GM21360 (cell line): ENCODE measurements at regions not wholly inside any gene's neighbourhood (a gene's known extent, or its start where the extent isn't known, plus 50 kb on each side); places are given as distances from the start of the nearest gene placed in this dataset.

Source experiments
- ATAC-seq: cut with Tn5 transposase; IDR thresholded peaks from one replicate; pipeline ENCODE4 v1.9.1; 2021; ENCODE audit warnings: mild to moderate bottlenecking, moderate library complexity; ENCODE audit not compliant: unreplicated experiment

DNA sequence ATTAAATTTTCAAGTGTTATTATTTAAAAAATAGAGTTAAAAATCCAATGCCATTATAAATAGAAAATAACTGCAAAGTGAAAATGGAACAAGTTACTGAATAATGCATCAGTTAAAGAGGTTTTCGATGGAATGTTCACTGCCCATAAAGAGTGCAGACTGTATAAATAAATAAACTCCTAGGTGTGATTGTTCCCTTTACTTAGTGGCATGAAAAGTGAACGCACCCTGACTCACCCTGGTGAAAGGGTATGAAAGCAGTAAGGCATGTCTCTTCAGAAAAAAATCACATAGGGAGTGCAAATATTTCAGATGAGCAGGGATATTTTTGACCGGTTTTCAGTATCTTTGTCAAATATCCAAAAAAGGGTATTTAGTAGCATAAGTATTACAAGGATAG, 387.8 kb downstream of the DCAF12L2 start:
- ATAC-seq = no peak

DNA sequence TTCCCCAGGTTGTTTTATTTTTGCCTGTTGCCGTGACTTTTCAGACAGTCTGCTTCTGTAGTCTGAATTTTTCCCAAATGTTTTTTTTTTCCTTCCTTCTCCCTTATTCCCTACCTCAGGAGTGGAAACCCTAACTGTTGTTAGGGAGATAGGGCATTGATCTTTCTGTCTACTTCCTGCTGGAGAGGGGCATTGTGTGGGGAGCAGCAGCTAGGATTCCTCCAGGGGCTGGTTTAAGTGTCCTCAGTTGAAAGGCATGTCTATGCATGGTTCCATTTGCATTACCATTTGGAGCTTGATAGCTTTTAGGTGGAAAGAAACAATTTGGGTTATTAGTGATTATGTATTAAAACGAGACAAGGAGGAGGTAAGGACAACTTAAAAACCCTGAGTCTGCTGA, 383.9 kb downstream of the DCAF12L2 start:
- ATAC-seq = no peak

DNA sequence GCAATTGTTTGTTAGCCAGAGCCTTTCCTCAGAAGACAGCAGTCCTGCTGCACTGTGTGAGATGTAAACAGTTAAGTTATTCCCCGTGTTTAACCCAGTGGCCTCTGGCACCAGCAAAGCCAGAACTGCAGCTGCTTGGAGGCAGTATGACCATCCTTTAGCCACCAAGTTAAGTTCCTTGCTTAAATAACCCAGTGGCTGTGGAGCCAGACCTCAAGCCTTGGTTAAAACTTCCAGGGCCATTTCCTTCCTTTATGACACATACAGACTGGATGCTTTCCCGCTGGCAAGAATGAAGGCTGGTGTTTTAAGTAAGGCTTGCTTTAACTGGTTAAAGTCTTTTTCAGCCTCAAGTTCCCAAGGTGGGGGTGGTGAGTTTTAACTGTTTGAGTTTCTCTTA, 379.8 kb downstream of the DCAF12L2 start:
- ATAC-seq = no peak

DNA sequence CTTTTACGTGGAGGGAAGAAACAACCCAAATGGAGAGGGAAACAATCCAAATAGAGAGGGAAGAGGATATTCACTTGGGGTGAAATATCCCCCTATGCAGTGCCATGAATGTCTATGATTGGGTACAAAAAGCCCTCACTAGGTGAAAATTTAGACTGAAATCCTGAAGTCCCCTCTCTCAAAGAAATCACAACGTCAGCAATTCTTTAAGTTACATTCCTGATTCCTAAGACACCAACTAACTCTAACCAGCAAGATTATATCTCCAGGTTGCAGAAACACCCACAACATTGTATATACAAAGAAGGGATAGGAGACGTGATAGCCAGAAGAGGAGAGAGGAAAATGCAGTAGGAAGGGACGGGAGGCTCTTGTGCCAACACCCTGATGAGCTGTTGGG, 374.3 kb downstream of the DCAF12L2 start:
- no peak for ATAC-seq

DNA sequence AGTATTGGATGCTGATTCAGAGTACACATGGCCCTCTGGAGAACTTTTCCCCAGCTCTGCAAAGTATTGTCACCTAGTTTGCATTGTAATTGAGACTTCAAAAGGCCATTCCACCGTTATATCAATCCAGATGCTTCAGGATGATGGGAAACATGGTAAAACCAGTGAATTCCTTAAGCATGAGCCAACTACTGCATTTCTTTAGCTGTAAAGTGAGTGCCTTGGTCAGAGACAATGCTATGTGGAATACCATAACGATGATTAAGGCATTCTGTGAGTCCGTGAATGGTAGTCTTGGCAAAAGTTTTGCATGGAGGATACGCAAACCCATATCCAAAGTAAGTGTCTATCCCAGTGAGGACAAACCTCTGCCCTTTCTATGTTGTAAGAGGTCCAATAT, 355.2 kb downstream of the DCAF12L2 start:
- ATAC-seq = no peak

DNA sequence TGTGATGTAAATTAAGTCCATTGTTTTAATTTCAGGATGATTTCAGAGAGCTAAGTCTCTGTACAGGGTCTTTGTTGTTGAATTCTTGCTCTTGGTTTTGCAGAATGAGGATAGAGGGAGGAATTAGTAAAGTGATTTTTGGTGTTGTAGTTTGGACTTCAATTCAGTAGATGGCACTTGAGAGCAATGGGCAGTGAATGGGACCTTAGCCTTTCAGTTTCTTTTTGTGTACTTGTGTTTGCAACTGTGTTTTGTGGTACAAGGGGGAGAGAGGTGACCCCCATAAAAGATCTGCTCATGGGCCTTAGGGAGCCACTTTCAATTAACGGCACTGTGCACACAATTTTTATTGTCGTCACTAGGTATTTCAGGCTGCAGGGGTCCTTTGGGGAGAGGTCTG, 340.0 kb downstream of the DCAF12L2 start:
- ATAC-seq = no peak

DNA sequence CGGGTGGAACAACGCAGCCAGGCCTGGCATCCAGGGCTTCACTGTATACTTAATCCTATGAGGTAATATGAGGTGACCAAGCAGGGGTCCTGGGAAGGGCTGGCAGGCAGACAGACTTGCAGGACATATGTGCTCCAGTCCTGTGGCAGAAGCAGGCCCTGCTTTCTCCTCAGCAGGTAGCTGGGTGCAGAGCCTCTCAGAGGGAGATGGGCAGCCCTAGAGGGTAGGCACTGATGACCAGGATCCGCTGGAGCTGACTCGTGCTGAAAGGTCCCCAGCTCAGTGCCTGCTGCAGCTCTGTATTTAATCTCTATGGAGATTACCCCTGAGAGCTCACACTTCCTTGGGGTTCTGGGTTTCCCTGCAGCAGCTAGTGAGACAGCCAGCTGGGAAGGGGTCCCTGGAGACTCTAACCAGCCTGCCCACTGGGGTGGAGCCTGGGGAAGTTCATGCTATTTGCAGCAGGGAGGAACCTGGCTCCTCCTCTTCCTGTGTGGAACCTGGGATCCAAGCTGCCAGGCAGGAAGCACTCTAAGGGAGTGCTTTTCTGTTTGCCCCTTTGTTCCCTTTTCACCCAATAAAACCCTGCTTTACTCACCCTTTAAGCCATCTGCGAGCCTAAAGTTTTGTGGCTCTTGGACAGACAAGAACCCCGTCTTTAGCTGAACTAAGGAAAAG, 339.2 kb downstream of the DCAF12L2 start:
- no peak for ATAC-seq

DNA sequence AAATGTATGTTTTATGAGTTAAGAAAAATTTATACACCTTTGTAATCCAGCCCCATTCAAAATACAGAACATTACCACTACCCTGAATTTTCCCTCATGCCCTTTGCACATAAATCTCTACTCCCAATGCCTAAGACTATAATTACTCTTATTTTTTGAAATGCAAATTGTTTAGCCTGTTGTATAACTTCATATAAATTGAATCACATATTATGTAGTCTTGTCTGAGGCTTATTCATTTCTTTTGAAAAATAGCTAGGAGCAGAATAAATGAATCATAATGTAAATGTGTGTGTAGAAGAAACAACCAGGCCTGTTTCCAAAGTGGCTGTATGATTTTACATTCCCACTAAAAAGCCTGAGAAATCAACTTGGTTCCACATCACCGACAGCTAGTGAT, 319.8 kb downstream of the DCAF12L2 start:
- ATAC-seq = no peak

DNA sequence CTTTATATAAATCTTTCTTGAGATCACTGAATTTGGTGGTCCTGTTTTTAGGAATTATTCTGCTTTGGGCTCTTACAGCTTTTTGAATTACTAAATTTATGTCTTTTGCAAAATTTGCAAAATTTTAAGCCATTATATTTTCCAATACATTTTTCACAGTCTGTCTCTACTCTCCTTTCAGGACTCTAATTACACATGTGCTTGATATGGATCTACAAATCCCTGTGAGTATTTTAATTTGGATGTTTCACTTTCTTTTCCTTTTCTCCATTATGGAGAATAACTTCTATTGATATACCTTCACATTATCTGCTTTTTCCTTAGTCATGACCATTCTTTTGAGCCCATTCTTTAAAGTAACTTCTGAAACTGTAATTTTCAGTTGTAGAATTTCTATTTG, 315.4 kb downstream of the DCAF12L2 start:
- ATAC-seq = no peak

DNA sequence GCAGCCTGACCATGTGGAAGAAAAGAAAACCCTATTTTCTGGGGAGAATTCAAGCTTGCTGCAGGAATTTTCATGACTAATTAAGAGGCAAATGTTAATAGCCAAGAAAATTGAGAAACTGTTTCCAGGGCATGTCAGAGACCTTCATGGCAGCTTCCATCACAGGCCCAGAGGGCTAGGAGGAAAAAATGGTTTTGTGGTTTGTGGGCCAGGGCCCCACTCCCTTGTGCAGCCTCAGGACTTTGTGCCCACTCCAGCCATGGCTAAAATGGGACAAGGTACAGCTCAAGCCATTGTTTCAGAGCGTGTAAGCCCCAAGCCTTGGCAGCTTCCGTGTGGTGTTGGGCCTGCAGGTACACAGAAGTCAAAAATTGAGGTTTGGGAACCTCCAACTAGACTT, 282.9 kb downstream of the DCAF12L2 start:
- ATAC-seq = no peak

DNA sequence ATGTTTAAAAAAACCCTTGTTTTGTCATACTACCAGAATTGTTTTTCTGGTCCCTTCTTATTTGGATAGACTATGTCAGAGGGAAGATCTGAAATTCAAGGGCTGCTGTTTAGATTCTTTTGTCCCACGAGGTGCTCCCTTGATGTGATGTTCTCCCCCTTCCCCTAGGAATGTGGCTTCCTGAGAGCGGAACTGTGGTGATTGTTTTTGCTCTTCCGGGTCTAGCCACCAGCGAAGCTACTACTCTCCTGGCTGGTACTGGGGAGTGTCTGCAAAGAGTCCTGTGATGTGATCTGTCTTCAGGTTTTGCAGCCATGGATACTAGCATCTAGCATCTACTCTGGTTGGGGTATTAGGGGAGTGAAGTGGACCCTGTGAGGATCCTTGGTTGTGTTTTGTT, 271.1 kb downstream of the DCAF12L2 start:
- no peak for ATAC-seq

DNA sequence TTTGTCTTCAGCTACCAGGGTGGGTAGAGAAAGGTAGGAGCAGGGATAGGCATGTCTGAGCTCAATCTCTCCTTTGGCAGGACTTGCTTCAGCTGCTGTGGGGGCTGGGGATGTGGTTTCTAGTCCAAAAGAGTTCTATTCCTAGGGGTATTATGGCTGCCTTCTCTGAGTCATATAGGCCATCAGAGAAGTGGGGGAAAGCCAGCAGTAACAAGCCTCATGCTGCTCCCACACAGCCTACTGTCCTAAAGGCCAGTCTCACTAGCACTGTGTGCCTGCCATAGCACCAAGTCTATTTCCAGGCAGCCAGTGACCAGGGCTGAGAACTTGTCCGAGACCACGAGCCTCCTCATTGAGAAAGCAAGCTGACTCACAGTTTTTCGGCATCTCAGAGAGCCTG, 270.6 kb downstream of the DCAF12L2 start:
- no peak for ATAC-seq

DNA sequence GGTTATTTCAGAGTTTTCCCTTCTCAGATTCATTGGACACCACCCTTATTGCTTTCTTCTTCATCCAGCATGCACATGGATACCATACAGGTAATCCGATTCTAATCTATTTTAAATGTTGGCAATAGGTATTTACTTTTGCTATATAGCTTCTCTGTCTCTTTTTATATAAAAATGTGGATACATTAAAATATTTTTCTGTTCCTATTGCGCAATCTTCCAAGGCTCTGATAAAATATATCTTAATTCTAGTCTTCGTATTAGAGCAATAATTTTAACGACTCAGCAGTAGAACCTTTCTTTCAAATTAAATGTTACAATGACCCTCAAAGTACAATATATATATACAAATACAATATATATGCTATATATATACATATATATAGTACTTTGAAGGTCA, 239.8 kb downstream of the DCAF12L2 start:
- ATAC-seq = no peak

DNA sequence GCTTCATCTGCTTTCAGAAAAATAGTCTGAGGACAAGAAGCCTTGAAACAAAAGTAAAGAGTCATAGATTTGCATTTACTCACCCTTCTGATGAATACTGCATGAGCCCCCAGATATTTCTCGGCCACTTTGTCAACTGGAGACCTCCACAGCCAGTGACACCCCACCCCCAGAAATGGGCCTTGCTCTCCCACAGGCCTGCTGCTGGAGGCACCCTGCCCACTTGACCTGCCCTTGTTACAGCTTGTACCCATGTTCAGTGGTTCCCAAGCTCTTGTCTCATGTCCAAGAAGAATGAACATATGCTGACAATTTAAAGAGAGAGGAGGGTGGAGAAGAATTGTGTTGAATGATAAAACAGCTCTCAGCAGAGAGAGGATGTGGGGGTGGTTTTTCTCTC, 225.1 kb downstream of the DCAF12L2 start:
- no peak for ATAC-seq

DNA sequence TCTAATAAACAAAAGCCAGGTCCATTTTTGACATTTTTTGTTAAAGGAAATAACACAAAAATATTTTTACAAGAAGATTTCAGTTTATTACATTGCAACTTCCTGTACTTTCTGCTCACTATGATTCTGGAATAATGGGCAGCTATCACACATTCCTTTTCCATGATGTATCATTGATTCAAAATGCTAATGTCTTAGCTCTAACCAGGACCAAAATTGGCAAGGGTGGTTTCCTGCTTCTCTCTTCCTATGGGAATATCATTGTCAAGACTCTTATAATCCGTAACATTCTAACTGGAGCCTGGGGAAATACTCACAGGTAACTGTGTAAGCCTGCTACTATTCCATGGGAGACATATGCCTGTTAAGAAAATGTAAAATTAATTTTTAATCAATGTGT, 218.6 kb downstream of the DCAF12L2 start:
- ATAC-seq = no peak

DNA sequence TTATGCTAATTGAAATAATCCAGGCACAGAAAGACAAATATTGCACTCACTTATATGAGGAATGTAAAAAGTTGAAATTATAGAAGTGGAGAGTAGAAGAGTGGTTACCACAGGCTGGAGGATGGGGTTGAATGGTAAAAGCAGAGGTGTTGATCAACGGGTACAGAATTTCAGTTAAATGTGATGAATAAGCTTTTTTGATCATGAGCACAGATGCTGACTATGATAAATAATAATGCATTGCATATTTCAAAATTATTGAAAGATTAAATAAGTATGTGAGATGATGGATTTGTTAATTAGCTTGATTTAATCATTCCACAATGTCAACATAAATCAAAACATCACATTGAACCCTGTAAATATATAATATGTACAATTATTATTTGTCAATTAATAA, 213.1 kb downstream of the DCAF12L2 start:
- no peak for ATAC-seq

DNA sequence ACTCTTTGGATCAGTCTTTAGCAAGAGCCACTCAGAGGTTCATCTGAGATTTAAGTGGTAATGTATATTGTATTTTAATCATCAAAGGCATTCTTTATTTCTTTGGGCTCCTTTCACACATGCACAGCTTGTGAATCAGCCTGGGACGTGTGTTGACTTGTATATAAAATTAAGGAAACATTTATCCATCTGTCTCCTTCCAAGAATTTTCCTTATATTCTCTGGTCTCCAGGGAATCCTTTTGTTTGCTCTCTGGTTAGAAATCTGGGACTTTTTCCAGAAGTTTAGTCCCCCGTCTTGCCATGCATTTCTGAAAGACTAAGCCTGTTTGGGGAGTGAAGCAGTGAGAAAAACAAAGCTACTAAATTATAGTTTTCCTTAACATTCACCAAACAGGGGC, 212.3 kb downstream of the DCAF12L2 start:
- ATAC-seq = no peak

DNA sequence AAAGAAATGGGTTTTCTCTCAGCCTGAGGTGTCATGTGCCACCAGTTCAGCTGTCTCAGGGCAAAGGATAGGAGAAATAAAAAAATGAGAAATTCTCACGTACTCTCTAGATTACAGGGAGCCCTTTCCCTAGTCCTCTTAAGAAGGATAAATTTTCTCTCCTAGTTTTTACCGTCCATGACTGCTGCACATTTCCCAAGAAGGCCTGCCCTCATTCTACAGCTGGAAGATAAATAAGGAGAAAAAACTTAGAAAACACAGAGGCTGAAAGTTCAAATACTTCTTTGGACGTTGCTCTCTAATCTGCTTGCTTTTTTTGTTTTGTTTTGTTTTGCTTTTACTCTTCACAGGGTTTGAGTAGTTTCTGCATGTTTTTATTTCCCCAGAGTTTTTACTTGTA, 211.9 kb downstream of the DCAF12L2 start:
- no peak for ATAC-seq

DNA sequence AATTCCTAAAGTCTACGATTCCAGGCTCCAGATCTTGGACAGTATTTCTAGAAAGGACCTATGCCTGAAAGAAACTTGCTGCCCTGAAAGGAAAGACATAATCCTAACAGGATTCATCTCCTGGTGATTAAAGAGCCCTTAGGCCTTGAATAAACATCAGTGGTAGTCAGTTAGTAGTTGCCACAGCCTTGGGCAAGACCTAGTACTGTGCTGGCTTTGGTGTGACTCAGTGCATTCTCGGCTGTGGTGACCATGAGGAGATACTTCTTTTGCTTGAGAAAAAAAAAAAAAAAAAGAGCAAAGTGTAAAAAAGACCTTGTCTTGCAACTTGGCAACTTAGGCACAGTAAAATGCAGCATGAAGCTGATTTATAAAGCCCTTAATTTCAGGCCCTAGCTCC, 188.2 kb downstream of the DCAF12L2 start:
- no peak for ATAC-seq

DNA sequence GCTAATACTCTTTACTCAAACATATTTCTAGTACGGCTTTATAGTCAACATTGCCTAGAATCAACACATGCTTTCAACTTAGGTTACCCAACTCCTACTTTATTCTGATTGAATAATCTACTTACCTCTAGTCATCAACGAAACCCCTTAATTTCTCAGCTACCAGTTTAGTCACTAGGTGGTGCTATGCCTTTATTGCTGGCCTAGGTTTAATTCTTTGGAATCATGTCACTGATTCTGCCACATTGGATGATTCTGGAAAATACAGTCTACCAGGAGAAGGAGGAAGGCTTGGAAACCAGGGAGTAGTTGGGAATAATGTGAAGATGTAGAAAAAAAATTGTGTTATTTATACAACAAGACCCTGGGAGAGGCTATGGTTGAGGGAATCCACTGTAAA, 167.7 kb downstream of the DCAF12L2 start:
- no peak for ATAC-seq

DNA sequence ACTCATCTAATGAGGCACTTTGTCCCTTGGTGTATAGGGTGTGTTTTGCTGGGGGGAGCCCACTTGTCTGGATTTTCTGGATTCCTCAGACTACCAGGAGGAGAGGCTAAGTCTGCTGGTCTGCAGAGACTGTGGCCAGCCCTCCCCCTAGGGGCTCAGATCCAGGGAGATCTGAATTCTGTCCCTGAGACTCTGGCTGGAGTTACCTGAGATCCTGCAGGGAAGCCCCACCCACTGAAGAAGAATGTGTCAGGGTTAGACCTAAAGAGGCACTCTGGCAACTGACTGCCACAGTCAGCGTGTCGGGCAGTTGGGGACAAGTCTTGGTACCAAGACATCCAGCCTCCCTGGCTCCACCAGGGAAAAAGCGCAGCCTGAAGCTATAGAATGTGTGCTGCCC, 138.9 kb downstream of the DCAF12L2 start:
- ATAC-seq = no peak

DNA sequence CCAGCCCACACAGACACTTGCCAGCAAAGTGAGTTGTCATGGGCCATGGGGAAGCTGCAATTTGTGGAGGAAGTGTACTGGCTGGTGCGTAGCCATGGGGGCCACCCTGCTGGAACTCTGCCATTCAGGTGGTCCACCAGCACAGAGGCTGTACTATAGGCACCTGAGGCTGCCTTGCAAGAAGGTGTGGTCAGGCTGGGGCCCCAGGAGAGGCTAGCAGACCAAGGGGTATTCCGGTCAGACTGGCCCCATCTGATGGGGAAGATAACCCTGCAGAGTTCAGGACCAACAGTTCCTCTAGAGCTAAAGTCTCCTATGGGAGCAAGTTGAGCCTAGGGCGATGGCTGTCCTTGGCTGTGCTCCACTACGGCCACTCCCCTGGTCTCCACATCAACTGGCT, 136.1 kb downstream of the DCAF12L2 start:
- no peak for ATAC-seq

DNA sequence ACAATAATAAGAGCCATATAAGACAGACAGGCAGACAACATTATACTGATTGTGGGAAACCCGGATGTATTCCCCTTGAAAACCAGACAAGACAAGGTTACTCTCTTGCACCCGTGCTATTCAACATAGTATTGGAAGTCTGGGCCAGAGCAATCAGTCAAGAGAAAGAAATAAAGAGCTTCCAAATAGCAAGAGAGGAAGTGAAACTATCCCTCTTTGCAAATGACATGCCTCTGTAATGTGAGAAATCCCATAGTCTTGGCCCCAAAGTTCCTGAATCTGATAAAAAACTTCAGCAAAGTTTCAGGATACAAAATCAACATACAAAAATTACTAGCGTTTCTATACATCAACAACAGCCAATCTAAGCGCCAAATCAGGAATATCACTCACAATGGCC, 102.1 kb downstream of the DCAF12L2 start:
- no peak for ATAC-seq
